Right atrium auricular region (tissue), 2 donors: ENCODE measurements at regions not wholly inside any gene's neighbourhood (a gene's known extent, or its start where the extent isn't known, plus 50 kb on each side); places are given as distances from the start of the nearest gene placed in this dataset.

Experiments
- DNase-seq: peaks from one replicate; pipeline ENCODE4 v3.0.0-alpha.2; 2019; ENCODE audit warnings: low spot score
- H3K27ac ChIP-seq, 2 donors: fragments of 200-600 bp; sonication (generic); 1 replicate in 1 of 2; 2 replicates in 1 of 2; pipeline ENCODE4 v1.5.1; 2016 to 2019
- H3K27me3 ChIP-seq, 2 donors: fragments of 200-600 bp; sonication (generic); one replicate each; pipeline versions ENCODE4 v1.5.1 to v1.6.0; 2017 to 2019
- H3K36me3 ChIP-seq: fragments of 200-600 bp; sonication (generic); one replicate; pipeline ENCODE4 v1.5.1; 2016
- H3K4me1 ChIP-seq, 2 donors: fragments of 200-600 bp; sonication (generic); one replicate each; pipeline versions ENCODE4 v1.5.1 to v1.6.0; 2017 to 2019
- H3K4me3 ChIP-seq, 2 donors: fragments of 200-600 bp; sonication (generic); 1 replicate in 1 of 2; 2 replicates in 1 of 2; pipeline ENCODE4 v1.5.1; 2017 to 2019; ENCODE audit warnings: mild to moderate bottlenecking in 1 of 2, moderate library complexity in 1 of 2
- H3K9me3 ChIP-seq, 2 donors: fragments of 200-600 bp; sonication (generic); one replicate each; pipeline ENCODE4 v1.5.1; 2019
- CTCF ChIP-seq, 2 donors: fragments of 200-600 bp; sonication (generic); IDR thresholded peaks; one replicate each; pipeline ENCODE4 v1.5.1; 2019; ENCODE audit warnings: antibody characterized with exemption in 2 of 2

- no peak for TF ChIP-seq CTCF (IDR thresholded peaks at IDR 0.05)
Observed at GRCh38 chr14:98458702-98459101, 813.3 kb downstream of the BCL11B start.

DNA sequence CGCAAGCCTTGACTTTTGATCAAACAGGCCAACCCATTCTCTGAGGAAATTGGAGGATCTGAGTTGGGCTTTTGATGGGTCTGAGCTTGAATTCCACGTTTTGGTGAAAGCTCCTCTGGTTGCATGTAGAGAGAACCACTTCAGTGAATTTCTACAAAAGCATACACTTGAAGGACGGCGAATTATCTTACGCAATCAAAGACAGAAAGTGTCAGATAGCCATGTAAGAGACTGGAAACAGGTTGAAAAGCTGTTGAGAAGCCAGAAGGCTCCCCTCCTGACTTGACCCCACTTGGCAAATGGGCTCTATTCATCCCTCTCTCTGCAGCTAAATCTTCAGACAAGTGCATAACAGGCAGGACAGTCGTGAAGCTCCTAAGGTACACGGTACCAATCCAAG is 809.1 kb downstream of the BCL11B start:
- TF ChIP-seq CTCF (IDR thresholded peaks at IDR 0.05): no peak
- no peaks in the 10 kb centered on the region for H3K4me1 ChIP-seq
- no peak for DNase-seq
- no peak overlapping the region for H3K4me3 ChIP-seq
- H3K9me3 ChIP-seq: no peaks in the 10 kb centered on the region
- H3K27me3 ChIP-seq: no peaks in the 10 kb centered on the region
- no peak overlapping the region for H3K27ac ChIP-seq
- no peaks in the 10 kb centered on the region for H3K36me3 ChIP-seq

More at GRCh38 chr14:98458702-98459101, 813.3 kb downstream of the BCL11B start:
- no peaks in the 10 kb centered on the region for H3K9me3 ChIP-seq
- H3K4me1 ChIP-seq: no peaks in the 10 kb centered on the region
- H3K36me3 ChIP-seq: no peaks in the 10 kb centered on the region
- no peaks in the 10 kb centered on the region for H3K27me3 ChIP-seq
- no peak for DNase-seq
- no peak overlapping the region for H3K27ac ChIP-seq
- H3K4me3 ChIP-seq: no peak overlapping the region

GRCh38 chr14:98466807-98467206 is 805.2 kb downstream of the BCL11B start:
- no peaks in the 10 kb centered on the region for H3K9me3 ChIP-seq
- no peak for DNase-seq
- no peaks in the 10 kb centered on the region for H3K4me1 ChIP-seq
- no peaks in the 10 kb centered on the region for H3K36me3 ChIP-seq
- H3K27me3 ChIP-seq: no peaks in the 10 kb centered on the region
- no peak overlapping the region for H3K27ac ChIP-seq
- no peak overlapping the region for H3K4me3 ChIP-seq
- TF ChIP-seq CTCF (IDR thresholded peaks at IDR 0.05): no peak

DNA sequence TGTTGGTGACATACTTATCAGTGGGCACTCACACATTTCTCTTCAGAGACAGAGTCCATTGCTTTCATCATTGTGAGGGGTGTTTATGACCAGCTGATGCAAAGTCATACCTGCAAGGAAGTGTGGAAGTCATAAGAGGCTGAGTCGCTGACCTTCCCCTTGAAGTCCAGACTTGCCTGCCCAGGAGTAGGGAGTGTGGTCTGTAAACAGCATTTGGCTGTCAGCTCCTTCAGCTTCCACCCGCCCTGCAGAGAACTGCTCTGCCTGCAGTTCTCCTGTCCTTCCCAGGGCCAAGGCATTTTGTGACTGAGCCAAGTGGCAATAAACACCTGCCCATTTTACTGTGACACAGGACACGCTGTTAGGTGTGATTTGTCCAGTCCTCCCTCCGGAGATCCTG is 801.3 kb downstream of the BCL11B start:
- no peaks in the 10 kb centered on the region for H3K4me1 ChIP-seq
- no peaks in the 10 kb centered on the region for H3K36me3 ChIP-seq
- no peak overlapping the region for H3K4me3 ChIP-seq
- TF ChIP-seq CTCF (IDR thresholded peaks at IDR 0.05): no peak
- no peaks in the 10 kb centered on the region for H3K27me3 ChIP-seq
- H3K27ac ChIP-seq: no peak overlapping the region
- no peak for DNase-seq
- H3K9me3 ChIP-seq: no peaks in the 10 kb centered on the region

- Histone ChIP-seq H3K36me3 (no peaks in the 10 kb centered on the region), H3K27me3 (no peaks in the 10 kb centered on the region), H3K9me3 (no peaks in the 10 kb centered on the region), H3K27ac (no peak overlapping the region), H3K4me3 (no peak overlapping the region), H3K4me1 (no peaks in the 10 kb centered on the region)
- DNase-seq: no peak
- TF ChIP-seq CTCF (IDR thresholded peaks at IDR 0.05): no peak
Observed at GRCh38 chr14:98474900-98475299, 797.1 kb downstream of the BCL11B start.

DNA sequence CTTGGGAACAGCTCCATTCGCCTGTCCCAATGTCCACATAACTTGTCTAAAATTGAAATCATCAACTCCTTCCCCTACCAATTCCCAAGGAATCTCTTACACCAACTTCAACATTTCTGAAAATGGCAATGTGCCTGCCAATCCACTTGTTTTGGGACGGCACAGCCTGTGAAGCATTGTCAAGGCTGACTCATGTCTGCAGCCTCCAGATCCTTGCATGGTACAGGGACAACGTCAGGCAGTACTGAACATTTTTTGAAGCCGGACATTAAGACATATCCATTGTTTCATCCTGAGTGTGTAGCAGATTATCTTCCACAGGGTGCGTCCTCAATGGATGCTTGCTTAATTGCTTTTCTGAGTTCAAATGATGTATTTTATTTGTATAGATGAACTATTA is 794.1 kb downstream of the BCL11B start:
- no peak for TF ChIP-seq CTCF (IDR thresholded peaks at IDR 0.05)
- Histone ChIP-seq H3K9me3 (no peaks in the 10 kb centered on the region), H3K4me3 (no peak overlapping the region), H3K4me1 (no peaks in the 10 kb centered on the region), H3K27ac (no peak overlapping the region), H3K36me3 (no peaks in the 10 kb centered on the region), H3K27me3 (no peaks in the 10 kb centered on the region)
- DNase-seq: no peak
